Esophagus squamous epithelium (tissue), 4 donors: ENCODE measurements at regions not wholly inside any gene's neighbourhood (a gene's known extent, or its start where the extent isn't known, plus 50 kb on each side); places are given as distances from the start of the nearest gene placed in this dataset.

Source experiments
- POLR2A ChIP-seq, 4 donors: fragments of 450-650 bp; IDR thresholded peaks; one replicate each; pipeline ENCODE4 v1.6.1; 2017; ENCODE audit warnings: antibody characterized with exemption in 4 of 4, mild to moderate bottlenecking in 4 of 4, moderate library complexity in 3 of 4
- TF ChIP-seq, protein P1 (sequence below), 6 experiments: fragments of 450-650 bp in 4 of 6; fragments of 200-600 bp in 2 of 6; sonication (generic) in 2 of 6; IDR thresholded peaks; one replicate each; pipeline ENCODE4 v1.5.1; 2016 to 2019; ENCODE audit warnings: antibody characterized with exemption in 6 of 6, mild to moderate bottlenecking in 4 of 6, moderate library complexity in 4 of 6

DNA sequence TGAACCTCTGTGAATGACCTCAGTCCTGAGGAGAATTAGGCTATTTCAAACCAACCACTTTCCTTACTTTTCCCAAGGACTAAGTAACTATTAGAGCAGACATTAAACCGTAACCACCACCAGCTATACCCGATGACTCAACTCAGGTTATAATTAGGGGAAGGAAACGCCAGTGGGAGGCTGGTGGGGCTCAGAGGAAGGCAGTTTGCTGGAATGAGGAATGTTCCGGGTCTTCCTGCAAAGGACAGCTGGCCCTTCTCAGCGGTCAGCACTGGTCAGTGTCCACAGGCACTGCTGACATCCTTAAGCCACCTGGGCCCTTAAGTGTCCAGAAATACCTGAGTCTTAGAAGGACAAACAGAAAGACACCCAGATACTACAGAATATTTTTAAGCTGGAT lies 515.2 kb downstream of the MAFB start:
- TF ChIP-seq POLR2A (IDR thresholded peaks at IDR 0.05) = no peak
- TF ChIP-seq, protein P1, sequence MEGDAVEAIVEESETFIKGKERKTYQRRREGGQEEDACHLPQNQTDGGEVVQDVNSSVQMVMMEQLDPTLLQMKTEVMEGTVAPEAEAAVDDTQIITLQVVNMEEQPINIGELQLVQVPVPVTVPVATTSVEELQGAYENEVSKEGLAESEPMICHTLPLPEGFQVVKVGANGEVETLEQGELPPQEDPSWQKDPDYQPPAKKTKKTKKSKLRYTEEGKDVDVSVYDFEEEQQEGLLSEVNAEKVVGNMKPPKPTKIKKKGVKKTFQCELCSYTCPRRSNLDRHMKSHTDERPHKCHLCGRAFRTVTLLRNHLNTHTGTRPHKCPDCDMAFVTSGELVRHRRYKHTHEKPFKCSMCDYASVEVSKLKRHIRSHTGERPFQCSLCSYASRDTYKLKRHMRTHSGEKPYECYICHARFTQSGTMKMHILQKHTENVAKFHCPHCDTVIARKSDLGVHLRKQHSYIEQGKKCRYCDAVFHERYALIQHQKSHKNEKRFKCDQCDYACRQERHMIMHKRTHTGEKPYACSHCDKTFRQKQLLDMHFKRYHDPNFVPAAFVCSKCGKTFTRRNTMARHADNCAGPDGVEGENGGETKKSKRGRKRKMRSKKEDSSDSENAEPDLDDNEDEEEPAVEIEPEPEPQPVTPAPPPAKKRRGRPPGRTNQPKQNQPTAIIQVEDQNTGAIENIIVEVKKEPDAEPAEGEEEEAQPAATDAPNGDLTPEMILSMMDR (IDR thresholded peaks at IDR 0.05) = no peak
